ENCODE measurements at regions not wholly inside any gene's neighbourhood (a gene's known extent, or its start where the extent isn't known, plus 50 kb on each side); places are given as distances from the start of the nearest gene placed in this dataset.
A peak's percentile ranks its signal among the peaks of the same experiment; 100 is the strongest.

GRCh38 chr10:85447690-85448089 is 918.9 kb downstream of the GRID1 start:
- no peak for DNase-seq
- intact Hi-C loops (cut with DNase I): loop anchor here in 1 of 10 donors (5.0 kb wide), 1 partner anchor 395 kb away; no protein-coding TSS in a partner anchor
- no peak for ATAC-seq
- no peaks in the 10 kb centered on the region for H3K4me1 ChIP-seq
- no peak overlapping the region for H3K27ac ChIP-seq
- no peak for TF ChIP-seq CTCF (IDR thresholded peaks at IDR 0.05)
- H3K9me3 ChIP-seq: no peaks in the 10 kb centered on the region
- 77 to 80% methylated on average over 1 of the region's 1 CpG for WGBS, 2 donors
- H3K4me3 ChIP-seq: no peak overlapping the region
- no peaks in the 10 kb centered on the region for H3K36me3 ChIP-seq
- no peaks in the 10 kb centered on the region for H3K27me3 ChIP-seq

DNA sequence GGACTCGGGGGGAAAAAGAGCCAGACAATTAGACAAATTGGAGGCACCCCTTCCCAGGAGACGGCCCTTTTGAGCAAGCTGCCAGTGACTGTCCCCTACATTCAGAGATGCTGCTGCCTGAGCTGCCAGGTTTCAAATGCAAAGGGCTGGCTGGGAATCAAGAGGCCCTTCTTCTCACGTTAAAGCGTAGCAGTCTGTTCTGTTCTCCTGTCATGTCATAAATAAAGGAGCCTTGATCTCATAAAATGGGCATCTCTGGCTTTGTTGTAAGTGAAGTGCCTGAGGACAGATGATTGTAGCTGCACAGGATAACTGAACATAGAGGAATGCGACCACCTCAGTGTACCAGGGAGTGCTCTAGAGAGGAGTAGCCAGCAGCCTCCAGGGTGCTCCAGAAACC is 917.9 kb downstream of the GRID1 start:
- H3K4me3 ChIP-seq: no peak overlapping the region
- intact Hi-C loops (cut with DNase I): loop anchor here in 1 of 10 donors (5.0 kb wide), 1 partner anchor 394 kb away; no protein-coding TSS in a partner anchor
- no peak overlapping the region for H3K27ac ChIP-seq

GRCh38 chr10:85454386-85454785 is 912.2 kb downstream of the GRID1 start:
- Histone ChIP-seq H3K36me3 (no peaks in the 10 kb centered on the region), H3K4me3 (no peak overlapping the region), H3K27ac (no peak overlapping the region), H3K9me3 (no peaks in the 10 kb centered on the region), H3K4me1 (no peaks in the 10 kb centered on the region), H3K27me3 (no peaks in the 10 kb centered on the region)
- TF ChIP-seq CTCF (IDR thresholded peaks at IDR 0.05): no peak
- no peak for DNase-seq
- 83 to 89% methylated on average over 1 of the region's 1 CpG for WGBS, 2 donors
- ATAC-seq: peak in 1 of 8 donors; percentile 58
- intact Hi-C loops (cut with DNase I): no loop called here

More for the DNA sequence above, 917.9 kb downstream of the GRID1 start:
- H3K4me1 ChIP-seq: no peaks in the 10 kb centered on the region
- no peaks in the 10 kb centered on the region for H3K36me3 ChIP-seq
- ATAC-seq: no peak
- WGBS, 2 donors: 62 to 79% methylated on average over 5 of the region's 5 CpGs
- DNase-seq: no peak
- no peak for TF ChIP-seq CTCF (IDR thresholded peaks at IDR 0.05)
- H3K9me3 ChIP-seq: no peaks in the 10 kb centered on the region
- no peaks in the 10 kb centered on the region for H3K27me3 ChIP-seq

DNA sequence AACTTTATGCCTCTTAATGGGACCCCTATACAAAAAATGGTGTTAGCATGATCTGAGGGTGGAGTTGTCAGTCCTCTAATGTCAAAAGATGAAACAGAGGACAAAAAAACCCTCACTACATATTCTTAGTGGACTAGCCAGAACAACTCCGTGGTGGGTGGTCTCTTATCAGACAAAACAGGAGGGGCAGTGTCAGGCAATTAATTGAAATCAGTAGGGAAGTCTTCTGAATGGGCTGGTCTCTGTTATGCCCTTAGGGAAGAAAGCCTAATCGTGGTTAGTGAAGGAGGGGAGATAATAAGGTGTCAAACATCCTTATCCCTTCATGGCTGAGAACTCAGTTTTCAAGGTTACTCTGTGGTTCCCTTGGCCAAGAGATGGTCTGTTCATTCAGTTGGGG is 909.4 kb downstream of the GRID1 start:
- ATAC-seq (no peak), DNase-seq (no peak)
- H3K4me3 ChIP-seq: no peak overlapping the region
- peaks cover 0 to 2% (median 0%) of the 10 kb centered on the region in 7 donors for H3K27me3 ChIP-seq
- H3K4me1 ChIP-seq: no peaks in the 10 kb centered on the region
- H3K27ac ChIP-seq: no peak overlapping the region
- H3K9me3 ChIP-seq: no peaks in the 10 kb centered on the region
- intact Hi-C loops (cut with DNase I): no loop called here
- no peak for TF ChIP-seq CTCF (IDR thresholded peaks at IDR 0.05)
- WGBS, 2 donors: 23 to 31% methylated on average over 2 of the region's 2 CpGs
- H3K36me3 ChIP-seq: no peaks in the 10 kb centered on the region
